Liver (tissue), 8 donors: ENCODE measurements at regions not wholly inside any gene's neighbourhood (a gene's known extent, or its start where the extent isn't known, plus 50 kb on each side); places are given as distances from the start of the nearest gene placed in this dataset.

Experiments used
- DNase-seq: peaks from one replicate; pipeline ENCODE4 v3.0.0-alpha.2; 2017; ENCODE audit warnings: low spot score
- H3K27ac ChIP-seq, 2 donors: one replicate each; pipeline ENCODE4 v1.7.0; 2013; ENCODE audit warnings: inconsistent platforms in 2 of 2, low read length in 2 of 2, control low read depth in 1 of 2, low read depth in 1 of 2, mild to moderate bottlenecking in 1 of 2
- H3K27me3 ChIP-seq, 4 donors: one replicate each; pipeline versions ENCODE4 v1.6.1 to v1.7.0; 2013; ENCODE audit warnings: low read length in 3 of 4, inconsistent platforms in 1 of 4, mild to moderate bottlenecking in 1 of 4, moderate library complexity in 1 of 4; ENCODE audit not compliant: control insufficient read depth in 4 of 4, insufficient read depth in 4 of 4
- H3K36me3 ChIP-seq, 4 donors: one replicate each; pipeline versions ENCODE4 v1.6.1 to v1.7.0; 2013; ENCODE audit warnings: low read length in 3 of 4, mild to moderate bottlenecking in 3 of 4, low read depth in 1 of 4, moderate library complexity in 1 of 4; ENCODE audit not compliant: control insufficient read depth in 4 of 4, insufficient read depth in 3 of 4
- H3K4me1 ChIP-seq, 4 donors: one replicate each; pipeline versions ENCODE4 v1.6.1 to v1.7.0; 2013; ENCODE audit warnings: low read length in 3 of 4, mild to moderate bottlenecking in 3 of 4, moderate library complexity in 1 of 4; ENCODE audit not compliant: control insufficient read depth in 4 of 4, insufficient read depth in 4 of 4
- H3K4me3 ChIP-seq, 3 donors: one replicate each; pipeline versions ENCODE4 v1.6.1 to v1.7.0; 2013; ENCODE audit warnings: low read length in 3 of 3, control low read depth in 1 of 3, low read depth in 1 of 3, mild to moderate bottlenecking in 1 of 3
- H3K9ac ChIP-seq, 2 donors: one replicate each; pipeline ENCODE4 v1.7.0; 2013; ENCODE audit warnings: low read length in 2 of 2, mild to moderate bottlenecking in 2 of 2, moderate library complexity in 2 of 2, control low read depth in 1 of 2, low read depth in 1 of 2
- H3K9me3 ChIP-seq, 4 donors: one replicate each; pipeline versions ENCODE4 v1.6.1 to v1.7.0; 2013; ENCODE audit warnings: low read length in 3 of 4; ENCODE audit not compliant: control insufficient read depth in 4 of 4
- ATF3 ChIP-seq: IDR thresholded peaks from 2 replicates; pipeline ENCODE4 v1.6.1; 2016; ENCODE audit warnings: antibody characterized with exemption
- CTCF ChIP-seq: fragments of 150-350 bp; IDR thresholded peaks from 2 replicates; pipeline ENCODE4 v1.5.1; 2017; ENCODE audit warnings: improper control_type of control experiment, low read depth, low read length; ENCODE audit not compliant: missing input control
- EGR1 ChIP-seq, 2 donors: IDR thresholded peaks; 2 replicates each; pipeline ENCODE4 v1.6.1; 2016 to 2018; ENCODE audit warnings: antibody characterized with exemption in 2 of 2, low read depth in 2 of 2
- FOXA1 ChIP-seq: IDR thresholded peaks from 2 replicates; pipeline ENCODE4 v1.6.1; 2016; ENCODE audit warnings: antibody characterized with exemption
- FOXA2 ChIP-seq: IDR thresholded peaks from 2 replicates; pipeline ENCODE4 v1.6.1; 2016; ENCODE audit warnings: antibody characterized with exemption
- GABPA ChIP-seq, 2 donors: IDR thresholded peaks in 1 of 2; conservative IDR thresholded peaks in 1 of 2; 2 replicates each; pipeline ENCODE4 v1.6.1; 2016; ENCODE audit warnings: antibody characterized with exemption in 2 of 2, mild to moderate bottlenecking in 1 of 2, moderate library complexity in 1 of 2
- HNF4A ChIP-seq, 2 donors: conservative IDR thresholded peaks; 2 replicates each; pipeline ENCODE4 v1.6.1; 2016; ENCODE audit warnings: antibody characterized with exemption in 2 of 2, mild to moderate bottlenecking in 2 of 2
- HNF4G ChIP-seq: IDR thresholded peaks from 2 replicates; pipeline ENCODE4 v1.6.1; 2016; ENCODE audit warnings: antibody characterized with exemption
- JUND ChIP-seq, 2 donors: IDR thresholded peaks; 2 replicates each; pipeline ENCODE4 v1.6.1; 2016; ENCODE audit warnings: antibody characterized with exemption in 2 of 2
- MAX ChIP-seq: IDR thresholded peaks from 2 replicates; pipeline ENCODE4 v1.6.1; 2016; ENCODE audit warnings: antibody characterized with exemption
- NR2F2 ChIP-seq: IDR thresholded peaks from 2 replicates; pipeline ENCODE4 v1.6.1; 2016; ENCODE audit warnings: antibody characterized with exemption
- RAD21 ChIP-seq, 2 donors: IDR thresholded peaks; 2 replicates each; pipeline ENCODE4 v1.6.1; 2016; ENCODE audit warnings: antibody characterized with exemption in 2 of 2, mild to moderate bottlenecking in 2 of 2
- REST ChIP-seq: IDR thresholded peaks from 2 replicates; pipeline ENCODE4 v1.6.1; 2016; ENCODE audit warnings: antibody characterized with exemption, mild to moderate bottlenecking
- RXRA ChIP-seq, 2 donors: IDR thresholded peaks; 2 replicates each; pipeline ENCODE4 v1.6.1; 2017 to 2018; ENCODE audit warnings: antibody characterized with exemption in 2 of 2, mild to moderate bottlenecking in 1 of 2
- SP1 ChIP-seq: IDR thresholded peaks from 2 replicates; pipeline ENCODE4 v1.6.1; 2018; ENCODE audit warnings: antibody characterized with exemption, mild to moderate bottlenecking
- TAF1 ChIP-seq: conservative IDR thresholded peaks from 2 replicates; pipeline ENCODE4 v1.6.1; 2016; ENCODE audit warnings: antibody characterized with exemption, mild to moderate bottlenecking
- YY1 ChIP-seq: IDR thresholded peaks from 2 replicates; pipeline ENCODE4 v1.6.1; 2016; ENCODE audit warnings: antibody characterized with exemption, mild to moderate bottlenecking
- WGBS: extraction: QIAGEN DNeasy Blood & Tissue Kit; methylation state at CpG from one replicate; pipeline ENCODE4 v1.1.7; 2013; 5-methylcytosine and 5-hydroxymethylcytosine counted together
- donor health status: healthy.
- donor health status: healthy.
- donor health status: healthy.
- donor health status: healthy.
- donor health status: healthy.

GRCh38 chr5:112646139-112646936, 91.3 kb upstream of the APC start:
- 88% methylated on average over 4 of the region's 4 CpGs for WGBS
- no peak overlapping the region for H3K4me3 ChIP-seq
- H3K36me3 ChIP-seq, result no peaks in the 10 kb centered on the region
- TF ChIP-seq YY1 (no peak), NR2F2 (no peak), SP1 (no peak), RXRA (IDR thresholded peaks at IDR 0.05) (no peak), GABPA (IDR thresholded peaks at IDR 0.05 in 1 of 2, conservative IDR thresholded peaks at IDR 0.05 in 1 of 2) (no peak), EGR1 (IDR thresholded peaks at IDR 0.05; ENCODE audit: low read depth in 2 of 2) (no peak), ATF3 (no peak), TAF1 (no peak), HNF4A (conservative IDR thresholded peaks at IDR 0.05) (no peak), HNF4G (no peak)
- H3K4me1 ChIP-seq, result no peaks in the 10 kb centered on the region
- no peak overlapping the region for H3K27ac ChIP-seq
- no peak overlapping the region for H3K9ac ChIP-seq
- H3K27me3 ChIP-seq, result no peaks in the 10 kb centered on the region
- no peaks in the 10 kb centered on the region for H3K9me3 ChIP-seq
- no peak for DNase-seq

- Histone ChIP-seq H3K4me3 (no peak overlapping the region), H3K36me3 (no peaks in the 10 kb centered on the region), H3K9me3 (no peaks in the 10 kb centered on the region), H3K27ac (no peak overlapping the region), H3K4me1 (no peaks in the 10 kb centered on the region), H3K27me3 (no peaks in the 10 kb centered on the region), H3K9ac (no peak overlapping the region)
- DNase-seq, result no peak
- TF ChIP-seq SP1, result no peak
- no peak for TF ChIP-seq FOXA1
- TF ChIP-seq EGR1 (IDR thresholded peaks at IDR 0.05; ENCODE audit: low read depth in 2 of 2), result no peak
- no peak for TF ChIP-seq HNF4A (conservative IDR thresholded peaks at IDR 0.05)
- TF ChIP-seq NR2F2, result no peak
- TF ChIP-seq CTCF, result no peak
- no peak for TF ChIP-seq MAX
- no peak for TF ChIP-seq HNF4G
- no peak for TF ChIP-seq FOXA2
- no peak for TF ChIP-seq GABPA (IDR thresholded peaks at IDR 0.05 in 1 of 2, conservative IDR thresholded peaks at IDR 0.05 in 1 of 2)
- TF ChIP-seq YY1, result no peak
- no peak for TF ChIP-seq JUND (IDR thresholded peaks at IDR 0.05)
- TF ChIP-seq RAD21 (IDR thresholded peaks at IDR 0.05), result no peak
- TF ChIP-seq REST, result no peak
- 92% methylated on average over 1 of the region's 1 CpG for WGBS
Observed at GRCh38 chr5:112647428-112647827, 90.3 kb upstream of the APC start.
